ENCODE measurements at regions not wholly inside any gene's neighbourhood (a gene's known extent, or its start where the extent isn't known, plus 50 kb on each side); places are given as distances from the start of the nearest gene placed in this dataset.

GRCh38 chr18:45285251-45285650 lies 330.0 kb upstream of the SLC14A2 start:
- TF ChIP-seq CTCF (IDR thresholded peaks at IDR 0.05), result no peak
- TF ChIP-seq EZH2phosphoT487 (IDR thresholded peaks at IDR 0.05), result no peak
- TF ChIP-seq EZH2 (IDR thresholded peaks at IDR 0.05), result no peak
